ENCODE measurements at regions not wholly inside any gene's neighbourhood (a gene's known extent, or its start where the extent isn't known, plus 50 kb on each side); places are given as distances from the start of the nearest gene placed in this dataset.

DNA sequence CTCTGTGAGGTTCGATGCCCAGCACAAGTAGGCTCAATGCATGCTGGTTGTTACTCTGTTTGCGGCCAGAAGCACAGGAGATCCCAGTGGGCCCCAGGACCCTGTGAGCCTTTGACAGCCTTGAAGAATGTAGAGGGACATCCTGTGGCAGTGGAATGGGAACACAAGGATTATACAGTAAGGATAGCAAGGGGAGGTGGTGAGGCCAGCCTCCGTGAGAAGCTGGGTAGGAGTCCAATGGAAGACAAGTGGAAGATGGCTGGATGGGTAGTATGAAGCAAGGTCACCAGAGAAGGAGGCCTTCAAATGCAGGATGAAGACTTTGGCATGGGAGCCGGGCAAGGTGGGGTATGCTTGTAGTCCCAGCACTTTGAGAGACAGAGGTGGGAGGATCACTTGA is 622.9 kb upstream of the CDH4 start:
- no peaks in the 10 kb centered on the region for H3K27me3 Mint-ChIP-seq (ENCODE audit: unreplicated experiment)
- peaks cover 9% of the 10 kb centered on the region for H3K9me3 Mint-ChIP-seq (ENCODE audit: unreplicated experiment)
- H3K27ac Mint-ChIP-seq (ENCODE audit: unreplicated experiment): no peak overlapping the region
- TF ChIP-seq, protein P1, sequence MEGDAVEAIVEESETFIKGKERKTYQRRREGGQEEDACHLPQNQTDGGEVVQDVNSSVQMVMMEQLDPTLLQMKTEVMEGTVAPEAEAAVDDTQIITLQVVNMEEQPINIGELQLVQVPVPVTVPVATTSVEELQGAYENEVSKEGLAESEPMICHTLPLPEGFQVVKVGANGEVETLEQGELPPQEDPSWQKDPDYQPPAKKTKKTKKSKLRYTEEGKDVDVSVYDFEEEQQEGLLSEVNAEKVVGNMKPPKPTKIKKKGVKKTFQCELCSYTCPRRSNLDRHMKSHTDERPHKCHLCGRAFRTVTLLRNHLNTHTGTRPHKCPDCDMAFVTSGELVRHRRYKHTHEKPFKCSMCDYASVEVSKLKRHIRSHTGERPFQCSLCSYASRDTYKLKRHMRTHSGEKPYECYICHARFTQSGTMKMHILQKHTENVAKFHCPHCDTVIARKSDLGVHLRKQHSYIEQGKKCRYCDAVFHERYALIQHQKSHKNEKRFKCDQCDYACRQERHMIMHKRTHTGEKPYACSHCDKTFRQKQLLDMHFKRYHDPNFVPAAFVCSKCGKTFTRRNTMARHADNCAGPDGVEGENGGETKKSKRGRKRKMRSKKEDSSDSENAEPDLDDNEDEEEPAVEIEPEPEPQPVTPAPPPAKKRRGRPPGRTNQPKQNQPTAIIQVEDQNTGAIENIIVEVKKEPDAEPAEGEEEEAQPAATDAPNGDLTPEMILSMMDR (IDR thresholded peaks at IDR 0.05): no peak
- no peaks in the 10 kb centered on the region for H3K36me3 Mint-ChIP-seq (ENCODE audit: unreplicated experiment)
- DNase-seq (ENCODE audit: extremely low spot score, unreplicated experiment): no peak
- no peak overlapping the region for H3K4me3 Mint-ChIP-seq (ENCODE audit: unreplicated experiment)
- H3K4me1 Mint-ChIP-seq (ENCODE audit: unreplicated experiment): no peaks in the 10 kb centered on the region

DNA sequence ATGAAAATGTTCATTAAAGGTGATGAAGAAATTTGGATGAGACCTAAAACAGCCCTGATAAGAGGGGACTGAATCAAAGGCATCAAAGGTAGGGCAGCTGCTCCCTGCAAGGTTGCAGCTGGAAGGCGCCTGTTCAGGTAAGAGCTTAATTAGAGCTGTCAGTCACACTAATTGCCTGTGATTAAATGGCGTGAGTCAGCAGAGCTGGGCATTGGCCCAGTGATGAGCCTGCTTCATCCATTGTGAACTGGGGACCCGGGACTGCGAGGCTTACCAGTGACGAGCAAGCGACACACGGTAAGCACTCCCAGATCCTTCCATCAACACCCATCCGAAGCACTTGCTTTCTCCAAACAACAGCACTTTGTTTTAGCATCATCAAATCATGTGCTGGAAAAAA is 621.5 kb upstream of the CDH4 start:
- no peak for DNase-seq (ENCODE audit: extremely low spot score, unreplicated experiment)

DNA sequence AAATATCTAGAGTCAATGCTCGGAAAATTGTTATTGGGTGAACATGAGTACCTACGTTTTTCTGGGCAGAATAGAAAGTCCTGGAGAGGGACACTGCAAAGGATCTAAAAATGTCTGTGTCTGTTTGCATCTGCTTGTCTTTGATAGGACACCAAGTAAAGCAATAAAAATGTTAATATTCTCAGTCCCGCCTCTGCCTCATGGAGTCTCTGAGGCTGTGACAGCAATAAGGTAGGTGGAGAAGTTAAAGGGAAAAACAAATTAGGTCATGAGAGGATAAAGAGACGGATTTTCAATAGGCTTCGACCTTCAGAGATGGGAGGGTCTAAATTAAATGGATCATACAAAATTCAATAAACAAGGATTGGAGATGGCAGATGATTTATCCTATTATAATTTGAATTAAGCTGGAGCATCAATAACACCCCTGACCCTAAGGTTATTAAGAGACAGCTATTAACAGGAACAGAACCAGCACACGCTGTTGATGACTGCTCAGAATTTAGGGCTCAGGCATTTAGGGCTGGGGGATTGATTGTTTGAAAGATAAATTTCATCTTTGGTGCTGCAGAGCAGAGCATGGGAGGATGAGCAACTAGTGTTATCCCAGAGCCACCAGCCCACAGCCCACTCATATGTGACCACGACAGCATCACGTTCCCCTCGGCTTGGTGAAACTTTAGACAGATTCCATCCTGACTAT is 620.3 kb upstream of the CDH4 start:
- H3K36me3 Mint-ChIP-seq (ENCODE audit: unreplicated experiment): no peaks in the 10 kb centered on the region
- DNase-seq (ENCODE audit: extremely low spot score, unreplicated experiment): no peak
- H3K27me3 Mint-ChIP-seq (ENCODE audit: unreplicated experiment): no peaks in the 10 kb centered on the region
- H3K9me3 Mint-ChIP-seq (ENCODE audit: unreplicated experiment): peaks cover 16% of the 10 kb centered on the region
- H3K4me3 Mint-ChIP-seq (ENCODE audit: unreplicated experiment): no peak overlapping the region
- no peak overlapping the region for H3K27ac Mint-ChIP-seq (ENCODE audit: unreplicated experiment)
- H3K4me1 Mint-ChIP-seq (ENCODE audit: unreplicated experiment): no peaks in the 10 kb centered on the region
- TF ChIP-seq, protein P1 (IDR thresholded peaks at IDR 0.05): no peak

More for the DNA sequence above, 621.5 kb upstream of the CDH4 start:
- no peaks in the 10 kb centered on the region for H3K4me1 Mint-ChIP-seq (ENCODE audit: unreplicated experiment)
- TF ChIP-seq, protein P1 (IDR thresholded peaks at IDR 0.05): no peak
- H3K4me3 Mint-ChIP-seq (ENCODE audit: unreplicated experiment): no peak overlapping the region
- no peak overlapping the region for H3K27ac Mint-ChIP-seq (ENCODE audit: unreplicated experiment)
- H3K27me3 Mint-ChIP-seq (ENCODE audit: unreplicated experiment): no peaks in the 10 kb centered on the region
- peaks cover 9% of the 10 kb centered on the region for H3K9me3 Mint-ChIP-seq (ENCODE audit: unreplicated experiment)
- no peaks in the 10 kb centered on the region for H3K36me3 Mint-ChIP-seq (ENCODE audit: unreplicated experiment)

DNA sequence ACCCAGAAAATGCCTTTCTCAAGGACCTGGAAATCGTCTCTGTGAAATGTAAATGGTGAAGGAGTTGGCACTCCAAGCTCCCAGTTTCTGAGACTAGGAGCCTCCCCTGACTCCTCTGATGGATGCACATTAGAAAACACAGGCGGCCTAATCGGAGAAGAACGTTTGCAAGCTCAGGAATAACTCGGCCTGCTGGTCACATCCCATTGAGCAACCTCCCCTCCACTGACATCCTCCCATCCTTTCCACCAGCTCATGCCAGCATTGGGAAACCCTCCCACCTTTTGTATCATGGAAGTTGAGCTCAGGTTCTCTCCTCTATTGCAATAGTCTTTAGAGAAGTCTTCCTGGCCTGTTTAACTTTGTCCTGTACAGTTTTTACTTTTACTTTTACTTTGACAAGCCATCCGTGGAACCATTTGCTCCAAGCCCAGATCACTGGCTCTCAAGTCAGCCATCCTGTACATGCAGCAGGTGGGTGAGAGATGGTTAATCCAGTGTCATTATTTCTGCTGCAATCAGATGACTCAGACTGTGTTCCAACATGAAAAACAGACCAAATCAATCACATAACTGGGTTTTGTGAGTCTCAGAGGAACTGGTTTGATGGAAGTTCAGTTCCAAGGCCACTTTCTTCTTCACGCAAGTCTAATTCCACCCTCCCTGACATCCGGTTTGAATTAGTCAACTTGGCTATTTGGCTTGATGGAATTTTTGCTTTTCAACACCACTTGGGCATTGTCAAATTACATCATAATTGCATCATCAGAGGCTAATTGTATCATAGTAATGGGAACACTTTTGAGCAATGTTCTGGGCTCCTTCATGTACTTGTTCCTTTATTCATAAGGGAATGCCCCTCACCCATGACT is 619.4 kb upstream of the CDH4 start:
- DNase-seq (ENCODE audit: extremely low spot score, unreplicated experiment): no peak
- no peak overlapping the region for H3K4me3 Mint-ChIP-seq (ENCODE audit: unreplicated experiment)
- no peaks in the 10 kb centered on the region for H3K36me3 Mint-ChIP-seq (ENCODE audit: unreplicated experiment)
- H3K27ac Mint-ChIP-seq (ENCODE audit: unreplicated experiment): no peak overlapping the region
- no peaks in the 10 kb centered on the region for H3K27me3 Mint-ChIP-seq (ENCODE audit: unreplicated experiment)
- TF ChIP-seq, protein P1 (IDR thresholded peaks at IDR 0.05): no peak
- H3K9me3 Mint-ChIP-seq (ENCODE audit: unreplicated experiment): peaks cover 16% of the 10 kb centered on the region
- H3K4me1 Mint-ChIP-seq (ENCODE audit: unreplicated experiment): no peaks in the 10 kb centered on the region
